NCI-H2196 (cell line): ENCODE measurements at regions not wholly inside any gene's neighbourhood (a gene's known extent, or its start where the extent isn't known, plus 50 kb on each side); places are given as distances from the start of the nearest gene placed in this dataset.

Experiments
- DNase-seq: peaks from one replicate; lab custom pipeline; 2025; ENCODE audit not compliant: unreplicated experiment; lab: John Stamatoyannopoulos, UW

- no peak for DNase-seq
Measured at GRCh38 chr15:69854521-69855181, 243.1 kb downstream of the TLE3 start.

GRCh38 chr15:69855258-69856000 lies 242.3 kb downstream of the TLE3 start:
- no peak for DNase-seq

- DNase-seq: no peak
Measured at GRCh38 chr15:69857250-69857649, 240.5 kb downstream of the TLE3 start.

DNA sequence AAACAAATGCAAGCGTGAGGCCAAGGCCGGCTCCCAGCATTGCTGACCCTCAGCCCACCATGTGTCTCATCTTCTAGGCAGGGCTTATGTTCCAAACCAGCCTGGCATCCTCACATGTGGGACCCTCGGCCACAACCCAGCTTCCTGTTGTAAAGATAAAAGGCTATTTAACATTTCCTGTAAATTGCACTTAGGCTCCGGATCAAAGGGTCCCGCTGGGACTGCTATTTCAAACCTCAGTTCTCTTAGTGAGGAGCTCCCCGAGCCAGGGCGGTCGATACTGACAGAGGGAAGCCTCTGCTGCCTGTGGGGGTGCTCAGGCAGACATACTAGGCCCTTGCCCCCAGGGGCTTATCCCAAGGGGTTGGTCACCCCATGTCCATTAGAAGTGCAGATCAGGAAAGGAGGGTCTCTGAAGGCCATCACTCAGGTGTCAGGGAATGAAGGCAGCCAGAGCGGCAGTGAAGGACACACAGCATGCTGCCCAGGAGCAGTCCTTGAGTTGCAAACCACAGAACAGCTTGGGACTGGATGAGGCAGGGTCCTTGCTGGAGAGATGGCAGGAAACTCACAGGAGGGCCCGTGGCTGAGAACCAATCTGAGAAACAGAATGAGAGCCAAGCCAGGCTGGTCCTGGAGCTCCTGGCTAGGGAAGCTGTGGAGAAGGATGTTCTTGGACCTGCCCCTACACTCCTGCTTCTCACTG lies 239.9 kb downstream of the TLE3 start:
- no peak for DNase-seq

DNA sequence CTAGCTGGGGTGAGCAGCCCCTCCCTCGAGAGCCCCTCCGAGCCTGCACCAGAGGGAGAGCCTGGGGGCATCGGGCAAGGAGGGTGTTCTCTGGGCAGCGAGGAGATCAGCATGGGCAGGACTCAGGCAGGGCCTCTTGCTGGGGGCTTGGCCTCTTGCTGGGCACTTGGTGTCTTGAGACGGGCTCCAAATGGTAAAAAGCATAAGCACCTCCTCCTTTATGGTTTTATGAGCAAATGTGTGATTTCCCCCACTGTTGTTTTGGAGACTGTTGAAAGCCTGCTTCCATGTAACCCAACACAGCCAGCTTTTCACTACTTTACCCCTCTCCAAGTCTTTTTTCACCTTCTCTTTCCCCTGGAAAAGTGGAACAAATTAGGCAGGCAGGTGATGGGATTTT lies 239.3 kb downstream of the TLE3 start:
- DNase-seq: no peak

GRCh38 chr15:69859866-69860265 lies 237.9 kb downstream of the TLE3 start:
- DNase-seq: no peak

- DNase-seq: no peak
Measured at GRCh38 chr15:69860321-69860720, 237.4 kb downstream of the TLE3 start.

DNA sequence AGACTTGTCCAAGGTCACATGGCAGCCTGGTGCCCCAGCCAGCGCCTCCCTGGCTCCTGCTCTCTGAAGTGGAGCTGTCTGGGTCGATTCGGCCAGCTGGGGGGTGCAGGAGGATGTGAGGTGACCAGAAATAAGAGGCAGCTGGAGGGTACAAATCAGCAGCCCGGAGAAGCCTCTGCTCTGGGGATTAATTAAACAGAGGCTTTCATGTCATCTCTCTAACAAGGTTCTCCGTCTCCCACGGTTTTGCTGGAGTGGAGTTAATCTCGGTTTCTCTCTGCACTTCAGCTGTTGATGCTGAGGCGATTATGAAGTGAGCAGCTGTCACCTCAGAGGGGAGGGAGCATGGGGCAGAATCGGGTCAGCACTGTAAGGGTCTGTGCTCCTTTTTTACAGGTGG lies 236.8 kb downstream of the TLE3 start:
- DNase-seq: no peak

- no peak for DNase-seq
Measured at GRCh38 chr15:69861331-69862171, 236.2 kb downstream of the TLE3 start.

GRCh38 chr15:69862540-69862939 lies 235.2 kb downstream of the TLE3 start:
- no peak for DNase-seq

DNA sequence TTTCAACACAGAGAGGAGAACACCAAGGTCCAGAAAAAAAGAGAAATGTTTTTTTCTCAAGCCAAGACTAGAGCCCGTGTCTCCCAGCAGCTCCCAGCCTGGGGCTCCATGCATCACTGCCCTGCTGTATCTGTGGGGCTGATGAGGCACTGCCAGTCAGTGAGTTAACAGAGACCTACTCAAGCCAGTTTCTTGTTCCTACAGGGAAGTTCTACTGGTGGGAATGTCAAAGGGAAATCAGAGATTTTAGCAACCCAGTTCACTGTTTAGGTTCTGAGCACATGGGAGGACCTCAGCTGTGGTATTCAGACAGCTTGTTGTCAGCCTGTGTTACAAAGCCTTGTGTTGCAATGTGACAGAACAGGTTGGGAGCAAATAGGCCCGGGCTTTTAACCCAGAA lies 234.3 kb downstream of the TLE3 start:
- no peak for DNase-seq

GRCh38 chr15:69865369-69865768 lies 232.3 kb downstream of the TLE3 start:
- DNase-seq: no peak

DNA sequence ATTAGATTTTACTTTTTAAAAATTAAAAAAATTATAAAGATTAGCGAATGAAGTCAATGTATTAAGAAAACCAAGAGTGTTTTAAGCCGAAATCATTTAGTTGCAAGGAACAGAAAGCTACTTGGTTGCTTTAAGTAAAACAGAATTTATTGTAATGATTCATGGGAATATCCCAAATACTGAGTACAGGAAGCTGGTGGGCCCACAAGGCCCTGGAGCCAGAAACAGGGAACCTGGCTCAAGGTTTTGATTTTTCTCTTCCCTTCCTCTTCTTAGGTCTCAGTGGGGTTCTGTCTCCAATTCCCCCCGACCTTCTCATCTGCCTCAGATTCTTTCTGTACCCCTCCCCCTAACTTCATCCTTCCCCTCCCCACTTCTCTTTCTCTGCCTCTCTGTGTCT lies 229.0 kb downstream of the TLE3 start:
- DNase-seq: no peak

GRCh38 chr15:69869291-69869690 lies 228.4 kb downstream of the TLE3 start:
- DNase-seq: peak; percentile 17

DNA sequence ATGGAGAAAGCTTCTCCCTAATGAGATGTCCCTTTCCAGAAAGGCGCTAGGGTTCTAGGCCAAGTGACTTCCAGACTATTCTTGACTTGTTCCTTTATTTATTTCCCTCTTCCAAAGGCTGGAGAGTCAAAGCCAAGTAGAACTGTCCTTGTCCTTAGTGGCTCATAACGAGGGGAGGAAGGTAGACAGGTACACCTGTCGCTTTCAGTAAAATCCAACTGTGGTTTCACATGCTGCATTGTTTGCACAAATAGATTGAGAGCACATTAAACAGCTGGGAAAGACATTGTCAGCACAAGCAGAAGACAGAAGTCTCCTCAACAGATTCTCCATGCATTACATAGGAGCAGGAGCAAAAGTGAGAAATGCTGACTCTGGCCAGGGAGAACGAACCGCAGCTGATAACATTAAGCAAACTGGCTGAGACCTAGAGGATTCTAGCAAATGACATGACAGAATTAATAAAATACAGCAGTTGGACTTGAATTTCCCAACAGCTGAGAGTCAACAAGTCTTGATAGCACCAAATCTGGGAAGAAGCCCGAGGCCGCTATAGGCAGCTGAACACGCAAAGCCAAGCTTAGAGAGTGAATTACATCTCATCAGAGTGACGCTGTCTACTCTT lies 227.7 kb downstream of the TLE3 start:
- DNase-seq: peak; percentile 2

- DNase-seq: no peak
Measured at GRCh38 chr15:69871511-69872134, 226.1 kb downstream of the TLE3 start.

GRCh38 chr15:69873807-69874206 lies 223.9 kb downstream of the TLE3 start:
- DNase-seq: no peak

GRCh38 chr15:69874321-69874720 lies 223.4 kb downstream of the TLE3 start:
- DNase-seq: no peak

GRCh38 chr15:69876064-69876940 lies 221.4 kb downstream of the TLE3 start:
- DNase-seq: no peak
